ENCODE measurements at regions not wholly inside any gene's neighbourhood (a gene's known extent, or its start where the extent isn't known, plus 50 kb on each side); places are given as distances from the start of the nearest gene placed in this dataset.

GRCh38 chr2:58914733-58915505, 673.8 kb upstream of the FANCL start:
- Histone ChIP-seq H2AFZ (ENCODE audit: low read length) (no peak overlapping the region), H3K4me2 (ENCODE audit: insufficient read depth, low read length) (no peak overlapping the region), H3K27ac (ENCODE audit: low read depth, low read length) (no peak overlapping the region), H3K36me3 (ENCODE audit: insufficient read depth, low read length) (no peaks in the 10 kb centered on the region), H3K9me3 (ENCODE audit: low read depth, low read length) (peaks cover 2% of the 10 kb centered on the region), H4K20me1 (ENCODE audit: insufficient read depth, low read length) (no peaks in the 10 kb centered on the region), H3K79me2 (ENCODE audit: insufficient read depth, low read length) (no peaks in the 10 kb centered on the region), H3K27me3 (ENCODE audit: insufficient read depth, low read length) (no peaks in the 10 kb centered on the region), H3K4me1 (ENCODE audit: insufficient read depth, low read length) (no peaks in the 10 kb centered on the region), H3K4me3 (ENCODE audit: insufficient read depth, low read length) (no peak overlapping the region)
- DNase-seq (ENCODE audit: insufficient read length, low spot score, missing footprints) = no peak
- TF ChIP-seq CTCF (IDR thresholded peaks at IDR 0.05; ENCODE audit: extremely low read depth, low read depth, low read length) = no peak

- H3K4me3 ChIP-seq (ENCODE audit: insufficient read depth, low read length) = no peak overlapping the region
- H3K27ac ChIP-seq (ENCODE audit: low read depth, low read length) = no peak overlapping the region
- H3K9me3 ChIP-seq (ENCODE audit: low read depth, low read length) = peaks cover under 1% of the 10 kb centered on the region
- H3K27me3 ChIP-seq (ENCODE audit: insufficient read depth, low read length) = no peaks in the 10 kb centered on the region
- no peak overlapping the region for H2AFZ ChIP-seq (ENCODE audit: low read length)
- TF ChIP-seq CTCF (IDR thresholded peaks at IDR 0.05; ENCODE audit: extremely low read depth, low read depth, low read length) = no peak
- H3K36me3 ChIP-seq (ENCODE audit: insufficient read depth, low read length) = no peaks in the 10 kb centered on the region
- no peaks in the 10 kb centered on the region for H3K4me1 ChIP-seq (ENCODE audit: insufficient read depth, low read length)
- H3K4me2 ChIP-seq (ENCODE audit: insufficient read depth, low read length) = no peak overlapping the region
- no peaks in the 10 kb centered on the region for H3K79me2 ChIP-seq (ENCODE audit: insufficient read depth, low read length)
- H4K20me1 ChIP-seq (ENCODE audit: insufficient read depth, low read length) = no peaks in the 10 kb centered on the region
- DNase-seq (ENCODE audit: insufficient read length, low spot score, missing footprints) = no peak
Observed at GRCh38 chr2:58913082-58913726, 672.1 kb upstream of the FANCL start.

GRCh38 chr2:58911877-58912276, 670.8 kb upstream of the FANCL start:
- H3K27me3 ChIP-seq (ENCODE audit: insufficient read depth, low read length) = no peaks in the 10 kb centered on the region
- H3K4me3 ChIP-seq (ENCODE audit: insufficient read depth, low read length) = no peak overlapping the region
- no peaks in the 10 kb centered on the region for H3K9me3 ChIP-seq (ENCODE audit: low read depth, low read length)
- H3K79me2 ChIP-seq (ENCODE audit: insufficient read depth, low read length) = no peaks in the 10 kb centered on the region
- no peak for TF ChIP-seq CTCF (IDR thresholded peaks at IDR 0.05; ENCODE audit: extremely low read depth, low read depth, low read length)
- H3K4me2 ChIP-seq (ENCODE audit: insufficient read depth, low read length) = no peak overlapping the region
- H2AFZ ChIP-seq (ENCODE audit: low read length) = no peak overlapping the region
- no peak for DNase-seq (ENCODE audit: insufficient read length, low spot score, missing footprints)
- H3K4me1 ChIP-seq (ENCODE audit: insufficient read depth, low read length) = no peaks in the 10 kb centered on the region
- no peaks in the 10 kb centered on the region for H3K36me3 ChIP-seq (ENCODE audit: insufficient read depth, low read length)
- H3K27ac ChIP-seq (ENCODE audit: low read depth, low read length) = no peak overlapping the region
- no peaks in the 10 kb centered on the region for H4K20me1 ChIP-seq (ENCODE audit: insufficient read depth, low read length)

- Histone ChIP-seq H3K27me3 (ENCODE audit: insufficient read depth, low read length) (no peaks in the 10 kb centered on the region), H3K9me3 (ENCODE audit: low read depth, low read length) (no peaks in the 10 kb centered on the region), H3K79me2 (ENCODE audit: insufficient read depth, low read length) (no peaks in the 10 kb centered on the region), H3K4me2 (ENCODE audit: insufficient read depth, low read length) (no peak overlapping the region), H3K4me3 (ENCODE audit: insufficient read depth, low read length) (no peak overlapping the region), H3K27ac (ENCODE audit: low read depth, low read length) (no peak overlapping the region), H3K4me1 (ENCODE audit: insufficient read depth, low read length) (no peaks in the 10 kb centered on the region), H4K20me1 (ENCODE audit: insufficient read depth, low read length) (no peaks in the 10 kb centered on the region), H2AFZ (ENCODE audit: low read length) (no peak overlapping the region), H3K36me3 (ENCODE audit: insufficient read depth, low read length) (no peaks in the 10 kb centered on the region)
- DNase-seq (ENCODE audit: insufficient read length, low spot score, missing footprints) = no peak
- TF ChIP-seq CTCF (IDR thresholded peaks at IDR 0.05; ENCODE audit: extremely low read depth, low read depth, low read length) = no peak
Observed at GRCh38 chr2:58908501-58909154, 667.5 kb upstream of the FANCL start.

All from osteoblast (primary cell).